ENCODE measurements at regions not wholly inside any gene's neighbourhood (a gene's known extent, or its start where the extent isn't known, plus 50 kb on each side); places are given as distances from the start of the nearest gene placed in this dataset.

DNA sequence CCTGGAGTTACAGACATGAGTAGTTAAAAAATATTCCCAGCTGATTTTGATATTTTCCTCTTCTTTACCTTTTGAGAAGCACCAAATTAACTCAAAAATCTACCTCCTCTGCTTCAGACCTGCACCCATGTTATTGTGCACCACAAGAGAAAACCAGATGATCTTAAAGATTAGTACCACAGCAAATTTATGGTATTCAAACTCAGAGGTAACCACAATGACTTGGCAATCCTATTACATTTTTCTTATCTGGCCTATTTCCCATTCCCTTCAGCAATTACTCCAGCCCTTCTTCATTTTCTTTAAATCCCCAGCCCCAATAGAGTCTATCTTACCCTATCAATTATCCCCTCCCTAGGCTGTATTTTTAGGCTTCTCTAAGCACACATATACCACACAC lies 535.1 kb downstream of the FAT4 start:
- intact Hi-C loops (cut with DNase I), result no loop called here
- DNase-seq, result no peak

DNA sequence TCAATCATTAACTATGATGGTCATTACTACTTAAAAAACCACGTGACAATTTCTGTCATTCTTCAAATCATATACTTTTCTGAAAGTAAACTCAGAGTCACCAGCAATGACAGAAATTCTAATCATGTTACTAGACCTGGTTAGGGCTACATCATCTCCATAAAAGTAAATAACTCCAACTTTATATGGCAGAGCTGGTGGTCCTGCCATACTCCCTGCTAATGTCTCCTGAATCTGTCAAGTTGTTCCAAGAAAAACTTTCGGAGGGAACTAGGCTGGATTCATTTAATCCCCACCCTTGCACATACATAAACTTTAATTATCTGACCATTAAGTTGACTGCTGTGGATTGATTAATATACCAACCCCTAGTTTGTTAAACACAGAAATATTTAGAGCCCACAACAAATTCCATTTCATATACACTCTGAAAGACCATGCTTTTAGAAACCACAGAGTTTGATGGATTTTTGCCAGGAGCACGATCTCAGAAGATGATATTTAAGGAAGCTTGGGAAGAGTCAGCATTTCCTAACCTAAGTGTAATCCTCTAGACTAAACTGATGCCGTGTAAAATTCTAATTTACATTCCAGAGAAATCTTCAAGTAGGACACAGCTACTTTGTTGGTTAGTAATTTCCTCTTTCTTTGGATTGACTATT lies 577.0 kb downstream of the FAT4 start:
- DNase-seq, result no peak
- intact Hi-C loops (cut with DNase I), result no loop called here

DNA sequence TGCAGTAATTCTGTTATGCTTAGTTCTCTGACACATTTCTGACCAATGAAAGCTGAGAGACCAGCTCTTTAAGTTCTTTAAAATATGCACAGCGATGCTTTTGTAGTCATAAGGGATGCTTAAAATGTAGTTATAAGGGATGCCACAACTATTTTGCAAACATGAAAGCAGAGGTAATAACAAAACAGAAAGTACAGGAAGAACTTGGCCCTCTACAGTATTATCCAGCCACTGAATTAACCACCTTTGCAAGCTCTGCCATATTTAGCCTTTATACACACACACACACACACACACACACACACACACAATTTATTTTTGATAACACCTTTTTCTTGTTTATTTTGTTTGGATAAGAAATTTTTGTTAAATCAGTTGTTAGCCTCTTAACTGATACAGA lies 590.0 kb downstream of the FAT4 start:
- no peak for DNase-seq

DNA sequence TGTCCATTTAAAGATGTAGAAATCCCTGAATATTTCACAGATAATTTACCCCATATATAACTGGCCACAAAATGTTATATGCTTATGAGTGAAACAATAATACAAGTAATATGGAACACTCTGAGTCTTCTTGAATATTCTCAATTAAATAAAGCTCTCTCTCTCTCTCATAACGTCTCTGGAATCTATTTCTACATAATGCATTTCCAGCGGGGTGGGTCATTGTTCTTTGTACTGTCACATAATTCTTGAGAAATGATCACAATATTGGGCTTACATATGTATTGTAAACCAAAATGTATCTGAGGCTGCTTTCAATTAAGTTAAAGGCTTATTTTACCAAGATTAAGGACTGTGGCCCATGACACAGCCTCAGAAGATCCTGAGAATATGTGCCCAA lies 596.3 kb downstream of the FAT4 start:
- intact Hi-C loops (cut with DNase I), result no loop called here
- DNase-seq, result no peak

More for the DNA sequence above, 590.0 kb downstream of the FAT4 start:
- intact Hi-C loops (cut with DNase I), result no loop called here

DNA sequence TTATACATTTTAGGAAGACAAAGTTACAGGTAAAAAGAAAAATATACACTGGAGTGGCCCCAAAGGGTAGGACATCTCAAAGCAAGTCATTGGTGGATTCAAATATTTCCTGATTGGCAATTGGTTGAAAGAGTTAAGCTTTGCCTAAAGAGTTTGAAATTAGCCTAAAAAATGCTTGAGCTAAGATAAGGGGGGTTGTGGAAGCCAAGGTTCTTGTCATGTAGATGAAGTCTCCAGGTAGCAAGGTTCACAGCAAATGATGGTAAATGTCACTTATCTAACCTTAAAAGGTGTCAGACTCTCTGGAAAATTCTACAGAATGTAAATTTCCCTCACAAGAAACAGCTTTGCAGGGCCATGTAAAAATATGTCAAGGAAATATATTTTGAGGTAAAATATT lies 596.7 kb downstream of the FAT4 start:
- no peak for DNase-seq
- intact Hi-C loops (cut with DNase I), result no loop called here

DNA sequence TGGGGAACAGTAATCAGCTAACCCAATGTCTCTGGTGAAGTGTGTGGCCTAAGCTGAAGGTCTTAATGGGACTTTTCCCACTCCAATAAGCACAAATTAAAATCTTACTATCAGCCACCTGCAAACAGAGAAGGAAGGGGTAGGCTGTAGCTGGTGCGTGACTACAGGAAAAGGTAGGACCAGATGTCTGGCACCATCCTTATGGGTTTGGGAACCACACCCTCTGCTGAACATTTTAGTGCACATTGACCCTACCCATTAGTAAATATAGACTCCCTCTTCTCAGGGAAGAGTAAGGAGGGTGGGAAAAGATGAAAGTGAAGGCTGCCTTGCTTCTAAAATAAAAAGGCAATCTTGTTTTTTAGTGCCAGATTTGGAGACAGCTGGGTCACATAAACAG lies 602.8 kb downstream of the FAT4 start:
- no peak for DNase-seq
- intact Hi-C loops (cut with DNase I), result no loop called here

DNA sequence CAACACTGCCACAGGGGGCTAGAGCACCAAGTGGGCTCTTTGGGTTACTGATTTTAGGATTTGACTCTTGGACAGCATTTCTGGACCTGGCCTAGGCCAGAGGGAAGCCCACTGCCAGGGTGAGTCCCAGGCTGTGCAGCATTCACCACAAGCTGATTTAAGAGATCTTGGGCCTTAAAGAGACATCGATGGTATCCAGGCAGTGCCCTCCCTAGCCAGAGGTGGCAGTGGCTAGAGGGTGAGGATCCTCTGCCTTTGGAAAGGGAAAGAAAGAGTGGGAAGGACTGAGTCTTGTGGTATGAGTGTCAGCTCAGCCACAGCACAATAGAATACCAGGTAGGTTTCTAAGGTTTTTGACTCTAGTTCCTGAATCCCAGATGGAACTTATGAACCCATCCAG lies 613.9 kb downstream of the FAT4 start:
- intact Hi-C loops (cut with DNase I), result no loop called here

DNA sequence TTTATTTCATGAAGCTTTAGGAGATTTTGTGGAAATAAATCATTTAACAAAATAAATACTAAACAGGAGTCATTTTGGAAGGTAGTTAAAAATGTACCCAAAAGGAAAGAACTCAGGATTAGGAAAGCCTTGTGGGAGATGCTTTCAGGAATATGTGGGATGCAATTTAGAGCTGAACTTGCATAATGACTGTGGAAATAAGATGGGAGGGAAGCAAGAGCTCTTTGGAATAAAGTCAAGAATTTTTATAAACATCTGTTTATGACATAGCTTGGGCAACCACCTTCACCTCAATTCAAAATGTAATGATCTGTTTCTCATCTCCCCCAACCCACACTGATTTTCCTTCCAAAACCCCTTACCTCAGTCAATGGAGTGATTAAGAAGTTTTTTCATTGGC lies 623.8 kb downstream of the FAT4 start:
- intact Hi-C loops (cut with DNase I), result no loop called here
- no peak for DNase-seq

More for the DNA sequence above, 613.9 kb downstream of the FAT4 start:
- peak in 1 of 10 donors; percentile 41 for DNase-seq

DNA sequence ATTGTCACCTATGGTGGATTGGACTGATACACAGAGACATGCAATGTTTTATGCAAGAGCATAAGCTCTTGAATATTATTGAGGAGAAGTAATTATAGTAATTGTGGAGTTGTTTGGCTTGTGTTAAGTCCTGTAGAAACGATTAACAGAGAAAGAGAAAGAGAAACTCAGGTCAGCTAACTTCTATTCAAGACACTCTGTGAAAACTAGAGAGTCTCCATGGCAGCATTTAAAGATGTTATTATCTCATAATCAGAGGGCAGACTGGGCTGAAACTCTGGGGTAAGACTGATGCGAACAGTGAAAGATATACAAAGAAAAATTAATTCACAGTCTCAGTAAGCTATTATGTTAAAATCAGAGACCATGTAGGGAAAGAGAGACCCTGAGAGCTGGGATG lies 625.7 kb downstream of the FAT4 start:
- intact Hi-C loops (cut with DNase I), result no loop called here

DNA sequence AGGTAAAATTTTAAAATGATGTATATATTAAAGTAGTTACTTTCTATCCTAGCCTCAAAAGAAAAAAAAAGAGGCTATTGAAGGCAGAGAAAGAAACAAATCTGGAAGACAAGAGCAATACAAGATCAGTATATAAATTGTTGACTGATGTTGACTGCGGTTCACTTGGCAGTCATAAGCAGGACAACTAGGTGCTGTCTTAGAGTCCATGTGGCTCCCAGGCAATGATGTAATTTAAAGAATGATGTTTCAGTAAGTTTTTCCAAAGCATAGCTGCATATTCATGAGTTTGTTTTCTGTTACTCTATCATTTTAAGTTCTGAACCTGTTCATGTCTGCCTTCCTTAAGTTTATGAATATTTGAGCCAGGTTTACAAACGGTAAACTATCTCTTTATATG lies 630.2 kb downstream of the FAT4 start:
- intact Hi-C loops (cut with DNase I), result no loop called here
- no peak for DNase-seq

More for the DNA sequence above, 625.7 kb downstream of the FAT4 start:
- no peak for DNase-seq

DNA sequence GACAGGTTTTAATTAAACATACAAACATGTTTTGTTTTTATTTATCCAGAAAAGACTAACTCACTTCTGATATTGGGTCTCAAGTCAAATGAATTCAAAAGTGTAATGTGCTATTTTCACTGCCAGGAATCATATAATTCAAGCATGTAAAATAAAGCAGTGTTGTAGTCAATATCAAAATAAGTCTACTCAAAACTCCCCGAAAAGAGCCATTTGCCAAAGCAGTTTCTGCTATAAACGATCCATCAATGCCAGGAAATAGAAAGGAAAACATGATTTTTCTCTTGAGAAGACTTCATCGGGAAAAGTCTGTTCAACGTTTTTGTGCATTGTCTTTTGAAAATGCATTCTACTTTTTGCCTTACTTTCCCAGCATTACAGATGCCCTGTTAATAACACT lies 633.3 kb downstream of the FAT4 start:
- intact Hi-C loops (cut with DNase I), result no loop called here
- DNase-seq, result no peak

DNA sequence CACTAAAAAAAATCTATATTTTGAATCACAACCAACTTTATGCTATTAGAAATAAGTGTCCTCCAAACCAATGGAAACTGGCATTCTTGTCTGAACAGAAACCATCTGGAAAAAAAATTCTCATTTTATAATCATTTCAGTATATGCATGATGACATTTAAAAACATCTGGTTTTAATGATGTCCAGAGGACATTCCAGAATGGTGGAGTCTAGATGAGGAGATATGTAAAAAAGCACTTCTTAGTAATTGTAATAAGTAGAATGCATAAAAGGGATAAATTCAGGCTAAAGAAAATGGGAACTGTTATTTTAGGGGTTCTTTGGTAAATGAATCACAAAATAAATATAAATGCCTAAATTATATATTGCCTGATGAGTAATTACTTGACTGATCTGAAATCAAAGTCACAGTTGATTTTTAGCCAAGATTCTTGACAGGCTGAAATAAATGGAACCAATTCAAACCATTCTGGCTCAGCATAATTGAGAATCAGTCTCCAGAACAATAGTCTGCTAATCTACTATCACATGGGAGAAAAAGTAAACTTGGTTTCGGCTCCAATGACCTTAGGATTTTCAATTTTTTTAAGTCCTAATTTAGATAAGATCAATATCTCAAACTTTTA lies 636.6 kb downstream of the FAT4 start:
- intact Hi-C loops (cut with DNase I), result no loop called here
- no peak for DNase-seq

DNA sequence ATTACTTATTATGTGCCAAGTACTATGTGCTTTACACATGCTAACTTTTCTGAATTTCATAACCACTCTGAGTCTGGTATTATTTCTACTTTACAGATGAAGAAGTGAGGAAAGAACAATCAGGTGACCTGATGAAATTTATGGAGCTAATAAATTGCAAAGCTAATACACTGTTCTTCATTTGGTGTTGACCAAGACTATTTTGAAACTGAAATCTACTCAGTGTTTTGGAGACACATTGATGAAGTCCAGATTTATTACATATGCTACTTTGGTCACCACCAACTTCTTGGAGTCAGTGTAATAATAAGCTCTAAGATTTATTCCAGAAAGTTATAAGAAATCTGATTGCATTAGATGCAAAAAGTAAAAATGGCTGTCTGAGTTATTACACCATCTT lies 637.9 kb downstream of the FAT4 start:
- intact Hi-C loops (cut with DNase I), result no loop called here
- no peak for DNase-seq

DNA sequence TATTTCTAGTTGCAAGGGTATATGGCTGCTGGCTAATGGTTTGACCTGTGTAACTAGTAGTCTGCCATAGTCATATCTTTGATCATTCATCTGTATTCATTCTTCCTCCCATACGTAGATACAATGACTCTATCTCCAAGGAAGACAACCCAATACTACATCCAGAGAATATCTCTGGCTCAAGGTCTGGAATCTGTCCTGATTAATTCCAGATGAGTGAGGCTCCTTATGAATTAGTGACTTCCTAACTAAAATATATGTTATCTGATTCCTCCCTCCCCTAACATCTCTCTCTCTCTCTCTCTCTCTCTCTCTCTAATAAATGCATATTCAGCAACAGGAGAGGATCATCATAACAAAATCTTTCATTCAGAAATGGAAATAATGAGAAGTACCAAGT lies 641.5 kb downstream of the FAT4 start:
- no peak for DNase-seq
- intact Hi-C loops (cut with DNase I), result no loop called here

DNA sequence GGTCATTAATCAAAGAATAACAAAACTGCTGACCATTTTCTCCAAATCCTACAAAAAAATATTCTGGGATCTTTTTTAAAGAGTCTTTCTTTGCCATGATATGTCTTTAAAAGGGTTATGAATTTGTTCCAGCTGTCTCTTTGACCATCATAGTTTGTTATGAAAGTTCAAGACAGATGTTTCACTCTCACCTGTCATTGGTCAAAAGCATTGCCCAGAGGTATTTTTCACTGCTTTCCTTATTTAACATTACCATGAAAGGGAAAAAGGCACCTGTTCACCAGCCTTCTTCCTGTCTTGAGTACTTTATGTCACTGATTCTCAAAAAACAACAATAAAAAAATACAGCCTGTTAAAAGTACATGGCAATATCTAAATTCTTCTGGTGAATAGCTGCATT lies 643.8 kb downstream of the FAT4 start:
- intact Hi-C loops (cut with DNase I), result no loop called here
- DNase-seq, result no peak

DNA sequence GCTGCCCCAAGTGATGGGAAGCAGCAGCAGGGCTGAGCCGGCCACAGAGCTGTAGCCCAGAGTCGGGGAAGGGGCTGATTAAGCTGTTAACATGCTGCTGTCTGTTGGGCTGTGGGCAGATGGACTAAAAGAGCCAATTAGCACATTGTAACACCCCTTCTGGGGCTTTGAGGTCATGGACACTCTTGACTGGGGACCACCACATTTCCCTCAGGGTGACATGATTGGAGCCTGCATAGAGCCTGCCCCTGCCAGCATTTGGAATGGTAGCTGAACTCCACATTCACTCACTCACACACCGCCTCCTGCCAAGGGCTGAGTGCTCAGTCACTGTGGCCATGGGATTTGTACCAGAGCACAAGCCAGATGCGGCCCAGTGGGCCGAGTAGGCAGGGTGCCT lies 646.9 kb downstream of the FAT4 start:
- no peak for DNase-seq
- intact Hi-C loops (cut with DNase I), result no loop called here

DNA sequence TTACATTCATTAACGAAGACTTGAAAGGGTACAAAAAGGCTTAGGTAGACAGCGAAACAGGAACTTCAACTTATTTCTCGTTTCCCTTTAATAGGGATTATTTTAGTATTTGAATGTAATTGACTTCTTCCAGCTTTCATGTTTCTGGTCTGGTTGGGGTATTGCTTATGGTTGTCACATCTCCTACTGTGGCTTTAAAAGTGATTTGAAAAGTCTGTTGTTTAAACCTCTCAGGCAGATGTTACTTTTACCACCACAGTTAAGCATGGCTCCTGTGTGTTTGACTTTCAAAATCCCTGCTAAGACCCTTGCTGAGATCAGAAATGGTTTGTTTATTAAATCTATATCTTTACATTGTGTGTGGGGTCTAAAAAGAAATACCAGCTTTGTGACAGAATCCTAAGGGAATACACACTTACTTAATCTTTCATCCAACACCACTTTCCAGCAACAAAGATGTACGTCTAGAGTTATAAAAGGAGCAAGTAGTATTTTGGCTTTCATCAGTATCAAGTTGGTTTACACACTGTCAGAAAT lies 661.2 kb downstream of the FAT4 start:
- DNase-seq, result no peak
- intact Hi-C loops (cut with DNase I), result no loop called here

DNA sequence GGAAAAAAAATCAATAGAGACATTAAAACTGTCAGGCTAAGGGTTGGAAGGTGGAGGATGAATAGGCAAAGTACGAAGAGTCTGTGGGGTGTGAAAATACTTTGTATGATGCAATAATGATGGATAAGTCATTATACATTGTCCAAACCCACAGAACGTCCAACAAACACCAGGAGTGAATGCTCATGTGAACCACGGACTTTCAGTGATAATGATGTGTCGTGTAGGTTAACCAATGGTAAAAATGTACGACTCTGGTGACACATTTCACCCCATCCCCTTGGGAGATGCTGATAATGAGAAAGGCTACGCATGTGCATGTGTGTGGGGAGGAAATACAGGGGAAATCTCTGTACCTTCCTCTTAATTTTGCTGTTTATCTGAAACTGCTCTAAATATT lies 665.2 kb downstream of the FAT4 start:
- intact Hi-C loops (cut with DNase I), result no loop called here
- no peak for DNase-seq

DNA sequence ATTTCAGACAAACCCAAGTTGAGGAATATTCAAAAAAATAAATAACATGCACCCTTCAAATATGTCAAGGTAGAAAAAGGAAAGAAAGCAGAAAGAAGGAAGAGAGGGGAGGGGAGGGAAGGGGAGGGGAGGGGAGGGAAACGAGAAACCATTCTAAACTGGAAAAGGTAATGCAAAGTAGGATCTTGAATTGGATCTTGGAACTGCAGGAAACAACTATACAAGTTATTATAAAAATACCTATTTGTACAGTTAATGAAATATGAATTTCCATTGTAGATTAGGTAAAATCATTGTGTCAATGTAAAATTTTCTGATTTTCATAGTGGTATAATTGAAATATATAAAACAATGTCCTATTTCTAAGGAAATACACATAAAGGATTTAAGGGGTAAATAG lies 668.4 kb downstream of the FAT4 start:
- DNase-seq, result no peak
- intact Hi-C loops (cut with DNase I), result no loop called here

DNA sequence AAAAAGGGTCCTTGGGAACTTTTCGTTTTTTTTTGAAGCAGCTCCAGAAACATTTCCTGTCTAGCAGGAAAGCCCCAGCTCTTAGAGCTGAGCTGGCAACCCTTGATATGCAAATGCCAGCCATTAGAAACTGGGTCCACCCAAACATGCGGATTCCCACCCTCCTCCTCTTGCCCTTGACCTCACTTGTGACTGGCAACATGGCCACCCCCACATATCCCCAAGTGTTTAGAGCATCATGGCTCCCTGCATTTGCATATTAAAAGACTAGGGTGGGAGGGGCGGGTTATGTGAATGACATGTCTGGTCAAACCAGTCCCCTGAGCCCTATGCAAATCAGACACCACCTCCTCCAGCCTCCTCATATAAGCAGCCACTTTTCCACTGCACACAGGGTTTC lies 671.1 kb downstream of the FAT4 start:
- no peak for DNase-seq
- intact Hi-C loops (cut with DNase I), result no loop called here

DNA sequence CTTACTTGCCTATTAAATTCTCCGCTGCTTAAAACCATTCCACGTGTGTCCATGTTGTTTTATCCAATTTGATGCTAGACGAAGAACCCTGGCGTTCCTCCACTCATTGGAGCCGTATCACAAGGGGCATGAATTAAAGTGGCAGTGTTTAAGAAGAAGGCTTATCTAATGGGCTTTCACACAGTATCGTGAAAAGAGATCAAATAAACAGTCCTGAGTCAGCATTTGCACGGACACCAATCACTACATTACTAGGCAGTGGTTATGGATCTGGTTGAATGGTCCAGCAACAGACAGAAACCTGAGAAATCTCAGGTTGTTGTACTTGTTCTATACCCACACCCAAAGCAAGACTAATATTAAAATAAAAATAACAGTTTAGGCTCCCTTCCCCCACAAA lies 671.6 kb downstream of the FAT4 start:
- no peak for DNase-seq
- intact Hi-C loops (cut with DNase I), result no loop called here

DNA sequence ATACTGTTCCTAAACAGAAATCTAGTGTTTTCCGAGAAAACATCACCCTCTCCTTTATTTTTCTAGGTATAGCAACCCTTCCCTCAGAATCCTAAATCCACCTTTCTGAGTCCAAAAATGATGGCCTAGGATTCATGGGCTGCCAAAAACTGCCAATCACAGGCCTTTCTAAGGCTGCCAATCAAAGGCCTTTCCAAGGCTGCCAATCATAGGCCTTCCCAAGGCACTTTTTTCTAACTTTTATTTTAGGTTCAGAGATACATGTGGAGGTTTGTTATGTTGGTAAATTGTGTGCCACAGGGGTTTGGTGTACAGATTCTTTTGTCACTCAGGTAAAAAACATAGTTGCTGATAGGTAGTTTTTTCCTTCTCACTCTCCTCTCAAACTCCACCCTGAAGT lies 673.7 kb downstream of the FAT4 start:
- no peak for DNase-seq
- intact Hi-C loops (cut with DNase I), result no loop called here

DNA sequence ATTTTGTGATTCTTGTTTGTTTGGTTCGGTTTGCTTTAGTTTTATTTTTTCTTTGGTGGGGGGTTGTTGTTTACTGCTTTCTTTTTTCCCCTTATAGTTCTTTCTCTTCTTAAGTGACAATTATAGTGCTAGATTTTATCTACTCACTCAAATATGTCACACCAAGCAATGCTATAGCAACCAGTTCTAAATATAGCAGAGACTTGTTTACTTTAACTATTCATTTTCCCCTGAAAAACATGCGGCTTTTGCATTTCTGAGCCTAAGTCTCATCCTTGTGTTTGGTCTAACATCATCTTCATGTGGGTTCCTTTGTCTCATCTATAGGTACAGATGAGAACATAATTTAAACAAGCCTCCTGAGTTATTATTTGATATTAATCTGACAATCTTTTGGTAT lies 676.6 kb downstream of the FAT4 start:
- intact Hi-C loops (cut with DNase I), result no loop called here
- DNase-seq, result no peak
